ENCODE measurements at regions not wholly inside any gene's neighbourhood (a gene's known extent, or its start where the extent isn't known, plus 50 kb on each side); places are given as distances from the start of the nearest gene placed in this dataset.
A peak's percentile ranks its signal among the peaks of the same experiment; 100 is the strongest.

- peaks cover 0 to 26% (median 19%) of the 10 kb centered on the region in 4 donors for H3K4me1 ChIP-seq
- H3K4me3 ChIP-seq, result peak overlapping the region in 1 of 4 donors; percentile 22
- H3K9me3 ChIP-seq, result no peaks in the 10 kb centered on the region
- DNase-seq, result peak; percentile 65
- WGBS, 2 donors, result 75 to 77% methylated on average over 2 of the region's 2 CpGs
- peak overlapping the region in 3 of 4 donors; percentile 5 to 55 (median 48) for H3K27ac ChIP-seq
- TF ChIP-seq CTCF (IDR thresholded peaks at IDR 0.05), result no peak
- no peak for TF ChIP-seq POLR2AphosphoS5 (IDR thresholded peaks at IDR 0.05)
- TF ChIP-seq POLR2A (IDR thresholded peaks at IDR 0.05), result no peak
- no peak for TF ChIP-seq EP300 (IDR thresholded peaks at IDR 0.05)
- intact Hi-C loops (cut with DNase I), result no loop called here
- H3K27me3 ChIP-seq, result no peaks in the 10 kb centered on the region
- no peaks in the 10 kb centered on the region for H3K36me3 ChIP-seq
Observed at GRCh38 chr10:31262672-31263071, 56.3 kb upstream of the ZEB1 start.

GRCh38 chr10:31263903-31264302 is 55.1 kb upstream of the ZEB1 start:
- H3K9me3 ChIP-seq, result no peaks in the 10 kb centered on the region
- no peaks in the 10 kb centered on the region for H3K27me3 ChIP-seq
- intact Hi-C loops (cut with DNase I), result no loop called here
- H3K4me1 ChIP-seq, result peaks cover 0 to 26% (median 19%) of the 10 kb centered on the region in 4 donors
- H3K4me3 ChIP-seq, result no peak overlapping the region
- H3K27ac ChIP-seq, result no peak overlapping the region
- no peaks in the 10 kb centered on the region for H3K36me3 ChIP-seq
- DNase-seq, result no peak
- TF ChIP-seq POLR2AphosphoS5 (IDR thresholded peaks at IDR 0.05), result no peak
- no peak for TF ChIP-seq POLR2A (IDR thresholded peaks at IDR 0.05)
- TF ChIP-seq CTCF (IDR thresholded peaks at IDR 0.05), result no peak
- no peak for TF ChIP-seq EP300 (IDR thresholded peaks at IDR 0.05)
- 97 to 99% methylated on average over 5 of the region's 5 CpGs for WGBS, 2 donors

GRCh38 chr10:31268444-31269303 is 50.3 kb upstream of the ZEB1 start:
- no peaks in the 10 kb centered on the region for H3K9me3 ChIP-seq
- H3K4me1 ChIP-seq, result no peaks in the 10 kb centered on the region
- TF ChIP-seq POLR2AphosphoS5 (IDR thresholded peaks at IDR 0.05) (peak in 1 of 4 donors; percentile 7), CTCF (IDR thresholded peaks at IDR 0.05) (no peak)
- H3K36me3 ChIP-seq, result no peaks in the 10 kb centered on the region
- no peaks in the 10 kb centered on the region for H3K27me3 ChIP-seq
- 80 to 85% methylated on average over 12 of the region's 12 CpGs for WGBS, 2 donors
- DNase-seq, result no peak
- no peak overlapping the region for H3K4me3 ChIP-seq
- peak overlapping the region in 1 of 4 donors; percentile 36 for H3K27ac ChIP-seq
- intact Hi-C loops (cut with DNase I), result no loop called here

Small RNA genes in the stretch of these regions (small RNA-seq; reads per million reads assigned to genes)
- gene RNA5SP309, result 0 reads per million in 3 donors

All from sigmoid colon (tissue), 6 donors.